ENCODE measurements at regions not wholly inside any gene's neighbourhood (a gene's known extent, or its start where the extent isn't known, plus 50 kb on each side); places are given as distances from the start of the nearest gene placed in this dataset.

DNA sequence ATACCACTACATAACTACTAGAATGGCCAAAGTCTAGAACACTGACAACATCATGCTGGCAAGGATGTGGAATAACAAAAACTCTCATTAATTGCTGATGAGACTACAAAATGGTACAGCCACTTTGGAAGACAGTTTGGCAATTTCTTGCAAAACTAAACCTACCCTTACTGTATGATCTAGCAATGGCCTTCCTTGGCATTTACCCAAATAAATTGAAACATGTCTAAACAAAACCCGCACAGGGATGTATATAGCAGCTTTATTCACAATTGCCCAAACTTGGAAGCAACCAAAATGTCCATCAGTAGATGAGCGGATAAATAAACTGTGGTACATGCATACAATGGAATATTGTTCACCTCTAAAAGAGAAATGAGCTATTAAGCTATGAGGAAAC is 87.9 kb upstream of the SLC24A5 start:
- no peak overlapping the region for H3K4me3 ChIP-seq (ENCODE audit: low read length)
- TF ChIP-seq, protein P1, sequence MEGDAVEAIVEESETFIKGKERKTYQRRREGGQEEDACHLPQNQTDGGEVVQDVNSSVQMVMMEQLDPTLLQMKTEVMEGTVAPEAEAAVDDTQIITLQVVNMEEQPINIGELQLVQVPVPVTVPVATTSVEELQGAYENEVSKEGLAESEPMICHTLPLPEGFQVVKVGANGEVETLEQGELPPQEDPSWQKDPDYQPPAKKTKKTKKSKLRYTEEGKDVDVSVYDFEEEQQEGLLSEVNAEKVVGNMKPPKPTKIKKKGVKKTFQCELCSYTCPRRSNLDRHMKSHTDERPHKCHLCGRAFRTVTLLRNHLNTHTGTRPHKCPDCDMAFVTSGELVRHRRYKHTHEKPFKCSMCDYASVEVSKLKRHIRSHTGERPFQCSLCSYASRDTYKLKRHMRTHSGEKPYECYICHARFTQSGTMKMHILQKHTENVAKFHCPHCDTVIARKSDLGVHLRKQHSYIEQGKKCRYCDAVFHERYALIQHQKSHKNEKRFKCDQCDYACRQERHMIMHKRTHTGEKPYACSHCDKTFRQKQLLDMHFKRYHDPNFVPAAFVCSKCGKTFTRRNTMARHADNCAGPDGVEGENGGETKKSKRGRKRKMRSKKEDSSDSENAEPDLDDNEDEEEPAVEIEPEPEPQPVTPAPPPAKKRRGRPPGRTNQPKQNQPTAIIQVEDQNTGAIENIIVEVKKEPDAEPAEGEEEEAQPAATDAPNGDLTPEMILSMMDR (conservative IDR thresholded peaks at IDR 0.05; ENCODE audit: low read length) = no peak

GRCh38 chr15:48038221-48038620 is 82.6 kb upstream of the SLC24A5 start:
- H3K4me3 ChIP-seq (ENCODE audit: low read length) = no peak overlapping the region
- TF ChIP-seq, protein P1 (conservative IDR thresholded peaks at IDR 0.05; ENCODE audit: low read length) = no peak
- DNase-seq (ENCODE audit: low read depth) = no peak

More for the DNA sequence above, 87.9 kb upstream of the SLC24A5 start:
- no peak for DNase-seq (ENCODE audit: low read depth)

- TF ChIP-seq, protein P1 (conservative IDR thresholded peaks at IDR 0.05; ENCODE audit: low read length) = no peak
- peak; percentile 10 for DNase-seq (ENCODE audit: low read depth)
- H3K4me3 ChIP-seq (ENCODE audit: low read length) = no peak overlapping the region
Measured at GRCh38 chr15:48040166-48040817, 80.5 kb upstream of the SLC24A5 start.

- DNase-seq (ENCODE audit: low read depth) = no peak
- TF ChIP-seq, protein P1 (conservative IDR thresholded peaks at IDR 0.05; ENCODE audit: low read length) = no peak
- no peak overlapping the region for H3K4me3 ChIP-seq (ENCODE audit: low read length)
Measured at GRCh38 chr15:48041454-48041853, 79.3 kb upstream of the SLC24A5 start.

DNA sequence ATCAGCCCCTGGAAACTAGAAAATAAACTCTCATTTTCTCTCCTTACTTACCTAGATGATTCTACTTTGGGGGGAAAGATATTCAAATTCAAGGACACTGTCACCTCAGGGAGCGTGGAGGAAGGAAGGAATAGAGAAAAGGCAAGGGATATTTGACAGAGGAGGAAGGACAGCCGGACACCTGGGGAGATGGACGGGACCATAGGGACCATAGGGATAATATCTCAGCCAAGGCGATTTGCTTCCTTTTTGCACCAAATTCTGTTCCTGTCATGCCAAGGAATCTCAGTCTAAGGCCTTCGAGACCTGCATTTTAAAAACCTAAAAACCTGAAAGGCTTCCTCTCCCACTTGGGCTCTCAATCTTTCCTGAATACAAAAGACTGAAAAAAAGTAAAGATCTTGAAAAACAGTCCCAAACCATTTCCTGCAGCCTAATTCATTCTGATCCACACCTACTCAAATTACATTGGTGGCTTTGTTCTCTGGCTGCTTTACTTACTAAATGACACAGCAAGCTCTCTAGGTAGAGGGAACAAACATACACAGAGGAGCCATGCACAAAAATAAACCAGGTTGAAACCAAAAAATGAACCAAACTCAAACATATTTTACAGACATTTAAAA is 73.9 kb upstream of the SLC24A5 start:
- TF ChIP-seq, protein P1 (conservative IDR thresholded peaks at IDR 0.05; ENCODE audit: low read length) = no peak
- no peak for DNase-seq (ENCODE audit: low read depth)
- H3K4me3 ChIP-seq (ENCODE audit: low read length) = no peak overlapping the region

DNA sequence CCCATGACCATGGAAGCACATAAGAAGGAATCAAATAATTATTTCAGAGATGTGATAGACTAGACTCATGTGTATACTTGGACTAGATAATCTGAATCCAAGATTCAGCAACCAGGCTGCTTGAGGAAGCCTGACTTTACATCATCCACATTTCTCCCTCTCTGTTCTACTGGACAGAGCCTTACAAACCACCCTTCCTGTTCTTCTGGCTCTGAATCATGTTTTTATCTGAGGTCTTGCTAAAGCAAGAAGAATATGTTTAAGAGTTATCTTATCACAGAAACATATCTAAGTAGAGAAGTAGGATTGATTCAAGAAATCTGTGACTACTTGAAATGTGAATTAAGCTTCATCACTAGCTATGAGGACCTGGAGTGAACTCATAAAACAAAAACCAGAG is 71.1 kb upstream of the SLC24A5 start:
- no peak overlapping the region for H3K4me3 ChIP-seq (ENCODE audit: low read length)
- DNase-seq (ENCODE audit: low read depth) = no peak
- TF ChIP-seq, protein P1 (conservative IDR thresholded peaks at IDR 0.05; ENCODE audit: low read length) = no peak

GRCh38 chr15:48052946-48053345 is 67.8 kb upstream of the SLC24A5 start:
- TF ChIP-seq, protein P1 (conservative IDR thresholded peaks at IDR 0.05; ENCODE audit: low read length) = no peak
- DNase-seq (ENCODE audit: low read depth) = no peak
- H3K4me3 ChIP-seq (ENCODE audit: low read length) = no peak overlapping the region

All from AG10803 (cell line).